HG03342 (cell line): ENCODE measurements at regions not wholly inside any gene's neighbourhood (a gene's known extent, or its start where the extent isn't known, plus 50 kb on each side); places are given as distances from the start of the nearest gene placed in this dataset.
"Not testable (repeated sequence)": the region's sequence is repeated elsewhere in the genome, so short reads cannot be mapped to it uniquely, and the experiment has no call there.

Experiments used
- ATAC-seq: cut with Tn5 transposase; IDR thresholded peaks from one replicate; pipeline ENCODE4 v1.9.1; 2021; ENCODE audit warnings: mild to moderate bottlenecking, moderate library complexity; ENCODE audit not compliant: unreplicated experiment

DNA sequence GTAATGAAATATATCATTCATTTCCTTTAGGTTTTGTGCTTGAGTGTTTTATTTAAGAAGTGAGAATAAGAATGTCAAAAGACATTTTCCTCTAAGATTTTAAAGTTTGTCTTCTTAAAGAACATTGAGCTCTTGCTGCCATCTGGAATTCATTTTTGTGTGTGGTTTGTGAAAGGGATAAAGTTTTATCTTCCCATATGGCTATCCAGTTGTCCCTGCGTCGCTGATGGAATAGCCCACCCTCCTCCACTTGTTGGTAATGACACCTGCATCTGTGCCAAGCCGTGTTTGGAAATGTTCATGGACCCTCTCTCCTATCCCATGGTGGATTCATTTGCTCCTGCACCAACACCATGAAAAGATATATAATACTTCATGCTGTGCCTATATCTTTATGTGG, 901.5 kb downstream of the BRD1 start:
- no peak for ATAC-seq

DNA sequence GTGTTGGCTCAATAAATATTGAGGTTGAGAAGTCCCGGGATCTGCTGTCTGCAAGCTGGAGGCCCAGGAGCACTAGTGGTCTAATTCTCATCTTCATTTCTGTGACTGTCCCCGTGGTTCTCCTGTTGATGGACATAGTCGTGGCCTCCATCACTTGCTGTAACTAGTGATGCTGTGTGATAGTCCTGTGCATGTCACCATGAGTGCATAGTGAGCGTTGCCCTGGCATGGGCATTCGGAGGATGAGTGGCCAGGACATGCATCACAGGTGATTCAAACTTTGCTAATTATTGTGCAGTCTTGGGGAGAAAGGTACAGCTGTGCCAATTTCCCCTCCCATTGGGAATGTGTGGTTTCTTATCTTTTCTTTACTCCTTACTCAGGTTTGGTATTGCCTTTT, 902.2 kb downstream of the BRD1 start:
- no peak for ATAC-seq

DNA sequence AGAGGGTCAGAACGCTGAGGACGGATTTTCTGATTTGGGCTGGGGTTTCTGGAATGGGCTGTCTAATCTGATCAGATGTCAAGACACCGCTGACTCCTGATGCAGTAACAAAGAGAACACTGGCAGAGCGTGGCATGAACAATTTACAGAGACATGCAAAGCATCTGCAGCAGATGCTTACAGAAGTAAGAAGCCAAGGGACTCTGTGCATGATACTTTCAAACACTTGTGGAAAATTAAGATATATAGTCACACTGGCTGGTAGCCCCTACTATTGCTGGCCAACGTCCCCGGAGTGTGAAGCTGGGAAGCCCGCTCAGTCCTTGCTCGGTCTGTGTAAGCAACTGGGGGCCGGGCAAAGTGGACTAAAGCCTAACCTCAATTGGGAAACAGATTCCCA, 903.7 kb downstream of the BRD1 start:
- ATAC-seq, result no peak

DNA sequence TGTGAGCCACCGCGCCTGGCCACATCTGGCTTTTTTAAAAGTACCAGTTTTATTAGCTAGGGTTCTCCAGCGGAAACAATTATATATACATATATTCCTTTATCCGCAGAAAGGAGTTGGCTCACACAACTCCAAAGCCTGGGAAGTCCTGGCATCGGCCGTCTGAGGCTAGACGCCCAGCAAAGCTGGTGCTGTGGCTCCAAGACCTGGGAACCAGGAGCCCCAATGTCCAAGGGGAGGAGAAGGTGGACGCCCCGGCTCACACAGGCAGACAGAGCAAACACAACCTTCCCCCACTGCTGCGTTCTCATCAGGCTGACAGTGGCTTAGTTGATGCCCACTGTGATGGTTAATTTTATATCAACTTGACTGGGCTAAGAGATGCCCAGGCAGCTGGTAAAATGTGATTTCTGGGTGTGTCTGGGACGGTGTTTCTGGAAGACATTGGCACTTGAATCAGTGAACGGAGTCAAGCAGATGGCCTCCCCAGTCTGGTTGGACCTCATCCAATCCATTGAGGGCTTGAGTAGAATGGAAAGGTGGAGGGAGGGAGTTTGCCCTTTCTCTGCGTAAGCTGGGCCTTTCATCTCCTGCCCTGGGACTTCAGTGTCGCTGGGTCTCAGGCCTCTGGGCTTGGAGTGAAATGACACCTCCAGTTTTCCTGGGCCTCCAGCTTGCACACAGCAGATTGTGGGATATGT, 904.4 kb downstream of the BRD1 start:
- no peak for ATAC-seq

DNA sequence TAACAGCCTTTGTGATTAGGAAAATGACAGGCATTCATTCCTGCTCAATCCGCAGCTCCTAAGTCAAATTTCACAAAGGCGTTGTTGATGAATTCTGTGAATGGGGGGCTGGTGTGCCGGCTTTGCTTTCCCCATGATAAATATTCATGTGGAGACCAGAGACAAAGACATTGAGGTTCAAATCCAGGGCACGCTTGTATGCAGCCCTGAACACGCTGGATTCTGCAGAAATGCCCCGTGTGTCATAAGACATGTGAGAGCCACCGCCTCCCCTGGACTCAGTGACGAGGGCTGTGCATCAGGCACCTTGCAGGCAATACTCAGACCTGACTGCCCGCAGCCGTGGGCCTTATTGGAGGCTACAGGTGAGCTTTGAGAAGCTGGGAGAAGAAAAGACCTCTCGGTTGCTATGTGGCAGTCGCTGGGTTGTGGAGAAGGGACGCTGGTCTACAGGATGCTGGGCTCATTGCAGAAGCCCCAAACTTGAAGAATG, 906.2 kb downstream of the BRD1 start:
- no peak for ATAC-seq

DNA sequence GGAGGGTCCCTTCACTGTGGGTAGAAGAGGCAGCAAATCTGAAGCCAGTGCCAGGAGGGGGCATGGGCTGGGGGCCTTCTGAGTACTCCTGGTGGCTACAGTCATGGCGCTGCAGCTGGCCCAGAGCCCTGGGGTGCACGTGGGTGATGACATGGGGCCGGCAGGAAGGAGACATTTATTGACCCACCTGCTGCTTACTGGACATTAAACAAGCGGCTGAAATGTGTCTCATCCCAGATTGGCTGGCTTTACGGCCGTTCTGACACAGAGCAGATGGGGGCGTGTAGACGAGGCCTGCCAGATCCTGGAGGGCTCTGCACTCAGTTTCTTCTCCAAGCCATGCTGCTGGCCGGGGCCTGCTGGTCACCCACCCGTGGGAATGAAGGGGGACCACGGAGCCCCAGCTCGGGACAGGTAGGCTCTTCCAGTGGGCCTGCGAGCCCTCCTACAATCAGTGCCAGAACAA, 906.9 kb downstream of the BRD1 start:
- no peak for ATAC-seq

DNA sequence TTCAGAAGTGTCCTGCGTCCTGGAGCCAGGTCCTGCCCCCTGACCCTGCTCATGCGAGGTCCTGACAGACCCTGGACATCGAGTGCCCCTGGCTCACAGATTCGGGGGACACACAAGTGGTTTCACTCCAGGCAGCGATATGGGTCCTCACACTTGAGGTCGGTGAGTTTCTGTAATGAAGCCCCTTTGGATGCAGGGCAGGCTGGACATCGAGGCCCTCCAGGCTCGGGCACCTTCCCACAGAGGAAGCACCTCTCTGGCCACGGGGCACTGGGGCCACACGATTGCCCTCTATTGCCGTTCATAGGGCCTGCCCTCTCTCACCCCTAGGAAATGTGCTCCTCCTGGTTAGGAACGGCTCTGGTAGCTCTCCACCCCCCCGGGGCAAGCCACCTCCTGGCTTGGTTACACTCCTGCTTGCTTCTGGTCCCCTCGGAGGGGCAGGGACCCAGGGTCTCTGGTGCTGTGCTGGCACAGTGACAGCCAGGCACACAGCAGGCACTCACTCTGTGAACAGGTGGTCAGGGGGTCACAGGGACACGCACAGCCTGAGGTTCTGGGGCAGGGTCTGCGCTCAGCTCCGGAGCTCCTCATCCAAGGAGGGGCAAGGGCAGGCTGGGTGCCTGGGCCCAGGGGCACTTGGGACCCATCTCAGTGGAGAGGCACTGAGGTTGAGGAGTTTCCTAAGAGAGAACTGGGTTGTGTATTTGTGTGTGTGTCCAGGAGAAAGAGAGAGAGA, 907.7 kb downstream of the BRD1 start:
- no peak for ATAC-seq

DNA sequence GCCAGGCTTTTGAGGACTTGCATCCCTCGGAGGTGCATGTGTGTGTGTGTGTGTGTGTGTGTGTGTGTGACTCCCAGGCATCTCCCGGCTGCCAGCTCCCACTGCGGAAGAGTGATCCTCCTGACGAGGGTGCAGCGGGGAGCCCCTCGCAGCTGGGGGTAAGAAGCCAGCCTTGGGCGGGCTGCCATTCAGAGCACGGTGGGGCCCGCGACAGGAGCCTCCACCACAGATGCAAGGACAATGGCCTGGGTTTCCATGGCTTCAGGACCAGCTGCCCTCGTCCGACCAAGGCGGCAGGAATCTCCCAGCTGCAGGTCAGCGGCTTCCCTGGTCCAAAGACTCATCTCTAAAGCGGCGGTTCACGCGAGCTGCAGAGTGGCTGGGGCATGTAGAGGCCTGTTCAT, 908.5 kb downstream of the BRD1 start:
- ATAC-seq, result no peak

DNA sequence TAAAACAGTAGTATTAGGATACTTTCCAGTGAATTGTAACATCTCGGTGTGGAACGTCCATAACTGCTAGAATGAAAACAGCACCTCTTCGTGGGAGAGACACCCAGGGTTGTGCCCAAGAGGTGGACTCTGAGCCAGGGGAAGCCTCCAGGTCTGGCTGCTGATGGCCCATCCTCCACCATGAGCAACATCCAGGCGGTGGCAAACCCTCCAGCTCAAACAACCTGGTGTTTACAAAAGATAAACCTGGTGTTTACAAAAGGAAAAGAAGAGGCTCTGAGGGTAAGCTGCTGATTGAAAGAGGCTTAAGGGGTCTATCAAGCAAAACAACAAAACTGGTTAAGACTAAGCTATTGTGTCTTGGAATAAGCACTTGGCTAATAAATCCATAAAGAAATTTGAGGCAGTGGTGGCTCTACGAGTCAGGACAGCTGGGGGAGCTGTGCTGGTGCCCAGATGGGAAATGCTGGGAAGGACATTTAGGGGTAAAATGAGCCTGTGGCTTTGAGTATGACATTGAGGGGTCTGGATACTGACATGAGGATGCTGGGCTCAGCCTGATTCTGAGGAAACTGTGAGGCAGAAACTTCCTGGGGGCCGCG, 909.0 kb downstream of the BRD1 start:
- no peak for ATAC-seq

DNA sequence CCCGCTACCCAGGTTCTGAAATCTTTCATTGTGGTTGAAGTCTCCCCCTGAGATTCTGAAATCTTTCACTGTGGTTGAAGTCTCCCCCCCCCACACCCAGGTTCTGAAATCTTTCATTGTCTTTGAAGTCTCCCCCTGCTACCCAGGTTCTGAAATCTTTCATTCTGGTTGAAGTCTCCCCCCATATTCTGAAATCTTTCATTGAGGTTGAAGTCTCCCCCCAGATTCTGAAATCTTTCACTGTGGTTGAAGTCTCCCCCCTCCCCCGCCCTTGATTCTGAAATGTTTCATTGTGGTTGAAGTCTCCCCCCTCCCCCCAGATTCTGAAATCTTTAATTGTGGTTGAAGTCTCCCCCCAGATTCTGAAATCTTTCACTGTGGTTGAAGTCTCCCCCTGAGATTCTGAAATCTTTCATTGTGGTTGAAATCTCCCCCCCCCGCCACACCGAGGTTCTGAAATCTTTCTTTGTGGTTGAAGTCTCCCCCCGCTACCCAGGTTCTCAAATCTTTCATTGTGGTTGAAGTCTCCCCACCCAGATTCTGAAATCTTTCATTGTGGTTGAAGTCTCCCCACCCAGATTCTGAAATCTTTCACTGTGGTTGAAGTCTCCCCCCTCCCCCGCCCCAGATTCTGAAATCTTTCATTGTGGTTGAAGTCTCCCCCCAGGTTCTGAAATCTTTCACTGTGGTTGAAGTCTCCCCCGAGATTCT, 915.2 kb downstream of the BRD1 start:
- not testable (repeated sequence) for ATAC-seq

DNA sequence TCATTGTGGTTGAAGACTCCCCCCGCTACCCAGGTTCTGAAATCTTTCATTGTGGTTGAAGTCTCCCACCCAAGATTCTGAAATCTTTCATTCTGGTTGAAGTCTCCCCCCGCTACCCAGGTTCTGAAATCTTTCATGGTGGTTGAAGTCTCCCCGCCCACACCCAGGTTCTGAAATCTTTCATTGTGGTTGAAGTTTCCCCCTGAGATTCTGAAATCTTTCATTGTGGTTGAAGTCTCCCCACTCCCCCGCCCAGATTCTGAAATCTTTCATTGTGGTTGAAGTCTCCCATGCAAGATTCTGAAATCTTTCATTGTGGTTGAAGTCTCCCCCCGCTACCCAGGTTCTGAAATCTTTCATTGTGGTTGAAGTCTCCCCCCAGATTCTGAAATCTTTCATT, 916.0 kb downstream of the BRD1 start:
- not testable (repeated sequence) for ATAC-seq

DNA sequence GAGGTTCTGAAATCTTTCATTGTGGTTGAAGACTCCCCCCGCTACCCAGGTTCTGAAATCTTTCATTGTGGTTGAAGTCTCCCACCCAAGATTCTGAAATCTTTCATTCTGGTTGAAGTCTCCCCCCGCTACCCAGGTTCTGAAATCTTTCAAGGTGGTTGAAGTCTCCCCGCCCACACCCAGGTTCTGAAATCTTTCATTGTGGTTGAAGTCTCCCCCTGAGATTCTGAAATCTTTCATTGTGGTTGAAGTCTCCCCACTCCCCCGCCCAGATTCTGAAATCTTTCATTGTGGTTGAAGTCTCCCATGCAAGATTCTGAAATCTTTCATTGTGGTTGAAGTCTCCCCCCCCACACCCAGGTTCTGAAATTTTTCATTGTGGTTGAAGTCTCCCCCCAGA, 916.6 kb downstream of the BRD1 start:
- ATAC-seq, result not testable (repeated sequence)

DNA sequence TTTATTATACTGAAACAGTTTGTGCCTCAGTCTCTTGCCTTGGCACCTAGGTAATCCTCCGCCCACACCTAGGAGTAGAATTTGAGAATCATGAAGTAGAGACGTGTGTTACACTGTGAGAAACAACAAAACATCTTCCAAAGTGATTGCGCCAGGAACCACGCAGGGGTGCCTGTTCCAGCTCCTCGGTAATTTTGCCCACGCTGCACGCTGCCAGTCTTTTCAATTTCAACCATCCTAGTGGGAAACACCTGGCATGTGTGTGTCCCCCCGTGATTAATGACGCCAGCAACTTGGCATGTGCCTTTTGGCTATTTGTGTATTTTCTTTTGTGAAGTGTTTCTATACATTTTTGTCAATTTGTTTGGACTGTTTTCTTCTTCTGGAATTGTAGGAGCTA, 919.1 kb downstream of the BRD1 start:
- no peak for ATAC-seq

DNA sequence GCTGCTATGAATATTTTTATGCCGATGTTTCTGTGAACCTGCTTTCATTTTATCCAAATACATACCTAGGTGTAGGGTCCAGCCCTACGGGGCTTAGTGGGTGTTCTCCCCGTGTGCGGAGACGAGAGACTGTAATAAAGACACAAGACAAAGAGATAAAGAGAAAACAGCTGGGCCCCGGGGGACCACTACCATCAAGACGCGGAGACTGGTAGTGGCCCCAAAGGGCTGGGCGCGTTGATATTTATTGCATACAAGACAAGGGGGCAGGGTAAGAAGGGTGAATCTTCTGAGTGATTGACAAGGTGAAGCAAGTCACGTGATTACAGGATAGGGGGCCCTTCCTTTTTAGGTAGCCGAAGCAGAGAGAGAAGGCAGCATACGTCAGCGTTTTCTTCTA, 920.1 kb downstream of the BRD1 start:
- no peak for ATAC-seq

DNA sequence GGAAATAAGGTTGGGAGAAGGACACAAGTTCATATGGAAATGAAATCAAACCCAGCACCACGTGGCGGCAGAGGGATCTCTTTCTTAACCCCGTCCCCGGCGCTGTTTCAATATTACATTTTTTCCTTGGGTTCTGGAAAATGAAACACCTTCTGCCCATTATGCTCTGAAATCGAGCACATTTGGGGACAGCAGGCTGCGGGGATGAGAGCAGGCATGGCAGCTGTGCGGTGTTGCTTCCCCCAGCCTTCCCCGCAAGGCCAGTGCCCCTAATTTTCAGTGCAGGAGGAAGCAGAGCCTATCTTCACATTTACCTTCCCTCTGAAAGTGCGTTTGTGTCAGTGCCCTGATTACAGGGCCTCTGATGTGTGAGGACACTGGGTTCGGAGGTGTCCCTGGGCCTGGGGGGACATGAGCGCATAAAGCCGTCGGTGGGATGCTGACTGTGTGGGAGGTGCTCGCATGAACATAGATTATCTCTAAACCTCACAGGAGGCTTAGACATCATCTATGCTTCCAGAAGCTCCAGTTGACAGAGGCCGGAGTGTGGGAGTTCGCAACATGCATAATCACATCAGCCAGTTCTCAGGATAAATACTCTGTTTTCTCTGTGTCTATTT, 921.3 kb downstream of the BRD1 start:
- no peak for ATAC-seq

DNA sequence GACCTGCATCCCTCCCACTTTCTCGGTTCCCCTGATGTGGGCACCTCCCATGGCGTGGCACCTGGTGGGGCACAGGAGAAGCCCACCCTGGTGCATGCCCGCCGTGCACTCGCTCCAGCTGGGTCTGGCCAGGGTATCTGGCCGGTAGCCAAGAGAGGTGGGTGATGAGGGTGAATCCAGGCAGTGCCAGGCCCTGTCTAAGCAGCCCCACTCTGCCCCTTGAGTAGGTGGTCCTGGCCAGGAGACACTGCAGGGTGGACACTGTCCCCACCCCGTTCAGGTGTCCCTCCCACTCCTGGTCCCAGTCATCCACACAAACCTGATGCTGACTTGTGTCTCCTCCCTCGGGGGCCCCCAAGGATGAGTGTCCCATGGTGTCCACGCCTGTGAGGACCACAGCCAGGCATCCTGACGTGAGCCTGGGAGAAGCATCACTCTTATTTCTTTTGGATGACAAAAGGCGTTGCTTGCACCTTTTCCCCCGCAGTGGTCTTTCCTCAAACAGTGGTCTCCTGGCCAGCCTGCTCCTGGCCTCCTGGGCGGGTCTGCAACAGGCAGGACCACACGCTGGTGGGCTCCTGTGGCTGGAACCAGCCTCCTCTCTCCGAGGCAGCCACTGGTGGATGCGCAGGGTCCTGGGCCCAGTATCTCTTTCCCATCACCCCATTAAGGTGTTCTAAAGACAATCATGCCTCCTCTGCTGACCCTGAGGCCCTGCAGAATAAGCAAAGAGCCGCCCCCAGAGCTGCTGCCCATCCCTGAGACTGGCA, 922.3 kb downstream of the BRD1 start:
- ATAC-seq, result no peak

DNA sequence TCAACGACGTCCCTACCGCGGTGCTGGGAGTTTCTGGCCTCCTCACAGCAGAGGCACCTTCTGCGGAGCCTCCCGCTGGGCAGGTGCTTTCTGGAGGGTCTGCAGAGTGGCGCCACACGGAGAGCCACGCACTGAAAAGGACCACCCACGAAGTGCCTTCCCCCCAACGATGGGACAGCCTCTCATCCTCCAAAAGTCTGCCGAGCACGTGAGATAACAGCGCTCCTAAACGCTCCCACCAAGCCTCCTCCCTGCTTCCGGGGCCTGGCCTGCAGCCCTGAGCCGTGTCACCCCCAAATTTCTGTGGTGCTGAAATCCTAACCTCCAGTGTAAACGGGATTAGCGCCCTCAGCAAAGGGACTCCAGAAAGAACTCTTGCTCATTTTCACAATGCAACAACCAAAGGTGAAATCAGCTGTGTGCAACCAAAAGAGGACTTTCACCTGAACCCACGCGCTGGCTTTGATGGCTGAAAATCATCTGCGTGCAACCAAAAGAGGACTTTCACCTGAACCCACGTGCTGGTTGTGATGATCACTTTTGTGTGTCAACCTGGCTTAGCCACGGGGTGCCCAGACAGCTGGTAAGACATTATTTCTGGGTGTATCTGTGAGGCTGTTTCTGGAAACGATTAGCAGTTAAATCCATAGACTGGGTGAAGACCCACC, 924.6 kb downstream of the BRD1 start:
- no peak for ATAC-seq

DNA sequence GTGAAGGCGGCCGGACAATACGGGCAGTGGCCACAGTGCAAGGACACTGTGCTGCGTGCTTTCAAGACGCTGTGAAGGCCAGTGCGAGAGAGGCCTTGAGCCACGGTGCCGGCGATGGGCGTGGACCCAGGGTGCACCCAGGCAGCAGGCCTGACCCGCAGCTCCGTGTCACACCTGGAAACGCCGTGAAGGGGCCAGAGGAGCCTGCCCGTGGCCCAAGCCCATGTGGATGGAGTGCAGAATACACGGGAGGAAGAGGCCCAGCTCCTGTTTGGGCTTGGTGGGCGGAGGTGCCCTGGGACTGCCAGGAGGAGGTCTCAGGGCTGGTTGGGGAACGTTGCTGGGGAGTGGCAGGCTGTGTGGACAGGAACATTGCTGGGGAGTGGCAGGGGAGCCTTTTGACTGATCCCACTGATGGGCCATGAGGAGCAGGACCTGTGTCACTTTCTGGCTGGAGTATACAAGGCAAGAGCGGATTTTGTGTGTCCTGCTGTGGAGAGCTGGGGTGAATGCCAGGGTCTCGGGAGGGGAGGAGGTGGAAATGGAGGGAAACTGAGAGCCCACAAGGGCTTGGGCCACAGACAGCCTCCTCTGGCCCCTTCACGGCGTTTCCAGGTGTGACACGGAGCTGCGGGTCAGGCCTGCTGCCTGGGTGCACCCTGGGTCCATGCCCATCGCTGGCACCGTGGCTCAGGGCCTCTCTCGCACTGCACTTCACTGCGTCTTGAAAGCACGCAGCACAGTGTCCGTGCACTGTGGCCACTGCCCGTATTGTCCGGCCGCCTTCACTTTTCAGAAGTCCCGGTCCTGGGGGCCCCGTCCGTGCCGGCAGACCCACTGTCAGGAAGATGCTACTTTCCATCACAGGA, 925.4 kb downstream of the BRD1 start:
- no peak for ATAC-seq

DNA sequence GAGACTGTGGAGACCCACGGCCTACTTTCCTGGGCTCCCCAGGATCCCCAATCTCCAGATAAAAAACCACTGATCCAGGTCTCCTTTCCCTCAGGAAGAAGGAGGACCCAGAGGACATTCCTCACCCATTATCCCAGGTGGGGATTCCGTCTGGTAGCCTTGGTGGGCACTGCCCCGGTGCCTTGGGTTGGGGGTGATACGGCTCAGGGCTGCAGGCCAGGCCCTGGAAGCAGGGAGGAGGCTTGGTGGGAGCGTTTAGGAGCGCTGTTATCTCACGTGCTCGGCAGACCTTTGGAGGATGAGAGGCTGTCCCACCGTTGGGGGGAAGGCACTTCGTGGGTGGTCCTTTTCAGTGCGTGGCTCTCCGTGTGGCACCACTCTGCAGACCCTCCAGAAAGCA, 926.3 kb downstream of the BRD1 start:
- no peak for ATAC-seq
